ENCODE measurements at regions not wholly inside any gene's neighbourhood (a gene's known extent, or its start where the extent isn't known, plus 50 kb on each side); places are given as distances from the start of the nearest gene placed in this dataset.

DNA sequence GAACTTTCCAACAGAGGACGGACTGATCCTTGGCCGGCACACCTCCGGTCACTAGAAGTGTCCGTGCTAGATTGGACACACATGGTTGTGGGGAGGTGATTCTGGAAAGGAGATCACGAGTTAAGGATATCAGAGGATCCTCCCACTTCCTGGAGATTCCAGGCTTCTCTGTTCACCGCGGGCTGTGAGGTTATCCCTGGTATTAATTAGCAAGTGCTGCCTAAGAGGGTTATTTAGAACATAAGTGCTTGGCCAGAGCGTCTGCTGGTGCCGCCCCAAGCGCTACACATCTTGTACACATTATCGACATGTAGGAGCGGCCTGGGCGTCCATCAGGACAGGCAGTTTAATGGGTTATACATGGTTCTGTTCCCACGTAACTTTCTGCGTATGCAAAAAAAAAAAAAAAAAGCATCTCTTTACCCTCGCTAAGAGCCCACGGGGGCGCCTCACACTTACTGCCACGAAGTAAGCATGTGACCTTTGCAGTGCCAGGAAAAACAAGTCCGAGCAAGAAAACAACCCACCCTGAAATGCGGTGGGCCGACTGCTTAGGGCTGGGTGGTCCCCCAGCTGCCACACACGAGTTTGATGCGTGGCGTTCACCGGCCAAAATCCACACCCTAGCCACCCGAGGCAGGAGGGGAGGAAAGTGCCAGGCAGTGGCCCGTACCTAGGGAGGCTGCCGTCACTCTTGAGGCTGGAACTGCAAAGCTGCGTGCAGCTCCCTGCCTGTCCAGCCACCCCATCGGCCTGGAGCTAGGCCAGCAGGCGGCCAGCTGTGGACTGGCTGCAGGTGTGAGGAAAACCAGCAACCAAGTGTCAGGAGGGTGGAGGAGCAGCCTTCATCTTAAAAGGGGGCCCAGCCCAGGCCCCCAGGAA is 78.0 kb downstream of the CPN2 start:
- TF ChIP-seq, protein P1, sequence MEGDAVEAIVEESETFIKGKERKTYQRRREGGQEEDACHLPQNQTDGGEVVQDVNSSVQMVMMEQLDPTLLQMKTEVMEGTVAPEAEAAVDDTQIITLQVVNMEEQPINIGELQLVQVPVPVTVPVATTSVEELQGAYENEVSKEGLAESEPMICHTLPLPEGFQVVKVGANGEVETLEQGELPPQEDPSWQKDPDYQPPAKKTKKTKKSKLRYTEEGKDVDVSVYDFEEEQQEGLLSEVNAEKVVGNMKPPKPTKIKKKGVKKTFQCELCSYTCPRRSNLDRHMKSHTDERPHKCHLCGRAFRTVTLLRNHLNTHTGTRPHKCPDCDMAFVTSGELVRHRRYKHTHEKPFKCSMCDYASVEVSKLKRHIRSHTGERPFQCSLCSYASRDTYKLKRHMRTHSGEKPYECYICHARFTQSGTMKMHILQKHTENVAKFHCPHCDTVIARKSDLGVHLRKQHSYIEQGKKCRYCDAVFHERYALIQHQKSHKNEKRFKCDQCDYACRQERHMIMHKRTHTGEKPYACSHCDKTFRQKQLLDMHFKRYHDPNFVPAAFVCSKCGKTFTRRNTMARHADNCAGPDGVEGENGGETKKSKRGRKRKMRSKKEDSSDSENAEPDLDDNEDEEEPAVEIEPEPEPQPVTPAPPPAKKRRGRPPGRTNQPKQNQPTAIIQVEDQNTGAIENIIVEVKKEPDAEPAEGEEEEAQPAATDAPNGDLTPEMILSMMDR (IDR thresholded peaks at IDR 0.05) = no peak
- DNase-seq (no peak), ATAC-seq (ENCODE audit: low read depth) (no peak)
- Mint-ChIP-seq H3K27ac (no peak overlapping the region), H3K27me3 (peaks cover 26% of the 10 kb centered on the region), H3K36me3 (ENCODE audit: low read depth) (no peaks in the 10 kb centered on the region), H3K4me3 (no peak overlapping the region), H3K4me1 (peaks cover 6% of the 10 kb centered on the region), H3K9me3 (no peaks in the 10 kb centered on the region)
- intact Hi-C loops (cut with micrococcal nuclease) = no loop called here
- CTCF ChIA-PET = no interaction called here
- POLR2A ChIA-PET = no interaction called here

DNA sequence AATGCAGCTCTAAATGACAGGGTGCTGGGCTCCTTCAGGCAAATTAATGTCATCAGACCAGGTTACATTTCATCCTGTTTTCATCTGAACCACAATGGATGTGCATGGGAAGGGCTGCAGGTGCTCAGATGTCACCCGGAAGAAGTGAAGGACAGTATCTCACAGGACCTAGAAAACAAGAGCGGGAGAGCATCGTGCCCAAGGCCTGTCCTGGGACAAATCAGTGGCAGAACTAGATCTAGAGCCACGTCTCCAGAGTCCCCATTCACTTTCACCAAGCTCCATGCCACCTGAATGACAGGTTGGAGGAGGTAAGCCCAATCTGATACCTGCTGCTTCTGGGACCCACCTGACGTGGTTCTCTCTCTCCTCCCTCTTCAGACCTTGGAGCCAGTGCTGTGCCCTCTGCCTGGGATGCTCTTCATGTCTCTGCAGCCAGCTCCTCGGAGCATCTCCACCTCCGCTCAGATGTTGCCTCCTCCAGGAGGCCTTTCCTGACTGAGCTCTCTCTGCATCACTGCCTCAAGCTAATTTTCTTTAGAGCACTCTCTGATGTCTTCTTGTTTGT is 77.3 kb downstream of the CPN2 start:
- peaks cover 6% of the 10 kb centered on the region for H3K4me1 Mint-ChIP-seq
- no peak for DNase-seq
- H3K9me3 Mint-ChIP-seq = no peaks in the 10 kb centered on the region
- CTCF ChIA-PET = no interaction called here
- no peaks in the 10 kb centered on the region for H3K36me3 Mint-ChIP-seq (ENCODE audit: low read depth)
- POLR2A ChIA-PET = no interaction called here
- H3K4me3 Mint-ChIP-seq = no peak overlapping the region
- TF ChIP-seq, protein P1 (IDR thresholded peaks at IDR 0.05) = no peak
- H3K27ac Mint-ChIP-seq = no peak overlapping the region
- peaks cover 22% of the 10 kb centered on the region for H3K27me3 Mint-ChIP-seq
- no peak for ATAC-seq (ENCODE audit: low read depth)
- intact Hi-C loops (cut with micrococcal nuclease) = no loop called here

- Mint-ChIP-seq H3K4me1 (peaks cover 6% of the 10 kb centered on the region), H3K36me3 (ENCODE audit: low read depth) (no peaks in the 10 kb centered on the region), H3K27ac (no peak overlapping the region), H3K27me3 (peaks cover 20% of the 10 kb centered on the region), H3K9me3 (no peaks in the 10 kb centered on the region), H3K4me3 (no peak overlapping the region)
- TF ChIP-seq, protein P1 (IDR thresholded peaks at IDR 0.05) = no peak
- intact Hi-C loops (cut with micrococcal nuclease) = no loop called here
- ATAC-seq (ENCODE audit: low read depth) (no peak), DNase-seq (no peak)
- POLR2A ChIA-PET = no interaction called here
- CTCF ChIA-PET = no interaction called here
Observed at GRCh38 chr3:194274424-194275085, 76.6 kb downstream of the CPN2 start.

- H3K36me3 Mint-ChIP-seq (ENCODE audit: low read depth) = no peaks in the 10 kb centered on the region
- POLR2A ChIA-PET = no interaction called here
Observed at GRCh38 chr3:194275291-194275690, 75.8 kb downstream of the CPN2 start.

More at GRCh38 chr3:194275291-194275690, 75.8 kb downstream of the CPN2 start:
- Mint-ChIP-seq H3K4me1 (no peaks in the 10 kb centered on the region), H3K27me3 (peaks cover 22% of the 10 kb centered on the region), H3K27ac (peak overlapping the region; percentile 21), H3K9me3 (no peaks in the 10 kb centered on the region), H3K4me3 (no peak overlapping the region)
- TF ChIP-seq, protein P1 (IDR thresholded peaks at IDR 0.05) = no peak
- intact Hi-C loops (cut with micrococcal nuclease) = no loop called here
- DNase-seq (no peak), ATAC-seq (ENCODE audit: low read depth) (no peak)
- CTCF ChIA-PET = no interaction called here
